ENCODE measurements at regions not wholly inside any gene's neighbourhood (a gene's known extent, or its start where the extent isn't known, plus 50 kb on each side); places are given as distances from the start of the nearest gene placed in this dataset.

- TF ChIP-seq IRF1 (CRISPR knock-in tag; IDR thresholded peaks at IDR 0.05) (no peak), NR2C2 (CRISPR knock-in tag; IDR thresholded peaks at IDR 0.05) (no peak), GABPB1 (CRISPR knock-in tag; IDR thresholded peaks at IDR 0.05) (no peak), SMAD4 (CRISPR knock-in tag; IDR thresholded peaks at IDR 0.05) (no peak), FOXJ3 (CRISPR knock-in tag; IDR thresholded peaks at IDR 0.05; ENCODE audit: borderline replicate concordance) (no peak), JUN (CRISPR knock-in tag; IDR thresholded peaks at IDR 0.05) (no peak)
- TF ChIP-seq, protein P1, sequence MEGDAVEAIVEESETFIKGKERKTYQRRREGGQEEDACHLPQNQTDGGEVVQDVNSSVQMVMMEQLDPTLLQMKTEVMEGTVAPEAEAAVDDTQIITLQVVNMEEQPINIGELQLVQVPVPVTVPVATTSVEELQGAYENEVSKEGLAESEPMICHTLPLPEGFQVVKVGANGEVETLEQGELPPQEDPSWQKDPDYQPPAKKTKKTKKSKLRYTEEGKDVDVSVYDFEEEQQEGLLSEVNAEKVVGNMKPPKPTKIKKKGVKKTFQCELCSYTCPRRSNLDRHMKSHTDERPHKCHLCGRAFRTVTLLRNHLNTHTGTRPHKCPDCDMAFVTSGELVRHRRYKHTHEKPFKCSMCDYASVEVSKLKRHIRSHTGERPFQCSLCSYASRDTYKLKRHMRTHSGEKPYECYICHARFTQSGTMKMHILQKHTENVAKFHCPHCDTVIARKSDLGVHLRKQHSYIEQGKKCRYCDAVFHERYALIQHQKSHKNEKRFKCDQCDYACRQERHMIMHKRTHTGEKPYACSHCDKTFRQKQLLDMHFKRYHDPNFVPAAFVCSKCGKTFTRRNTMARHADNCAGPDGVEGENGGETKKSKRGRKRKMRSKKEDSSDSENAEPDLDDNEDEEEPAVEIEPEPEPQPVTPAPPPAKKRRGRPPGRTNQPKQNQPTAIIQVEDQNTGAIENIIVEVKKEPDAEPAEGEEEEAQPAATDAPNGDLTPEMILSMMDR (IDR thresholded peaks at IDR 0.05): no peak
- TF ChIP-seq, protein P2, sequence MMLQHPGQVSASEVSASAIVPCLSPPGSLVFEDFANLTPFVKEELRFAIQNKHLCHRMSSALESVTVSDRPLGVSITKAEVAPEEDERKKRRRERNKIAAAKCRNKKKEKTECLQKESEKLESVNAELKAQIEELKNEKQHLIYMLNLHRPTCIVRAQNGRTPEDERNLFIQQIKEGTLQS (CRISPR knock-in tag; conservative IDR thresholded peaks at IDR 0.05): no peak
Observed at GRCh38 chr3:63046580-63046979, 171.4 kb upstream of the CADPS start (continued).

DNA sequence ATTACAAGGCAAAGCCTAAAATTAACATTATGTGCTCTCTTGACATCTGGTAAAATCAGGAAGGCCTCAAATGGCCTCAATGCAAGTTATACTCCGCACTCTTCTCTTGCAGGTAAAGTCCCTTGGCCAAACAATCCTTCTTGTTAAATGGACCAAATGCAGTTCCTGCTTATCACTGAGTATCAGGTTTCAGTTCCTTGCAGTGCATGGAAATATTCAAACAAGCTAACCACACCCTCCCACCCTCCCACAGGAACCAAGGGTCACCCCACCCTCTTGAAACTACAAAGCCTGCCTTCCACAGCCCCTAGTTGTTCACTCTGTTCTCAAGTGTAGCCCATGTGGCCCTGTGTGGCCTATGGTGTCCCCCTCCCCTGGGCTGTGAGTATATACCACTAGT is 171.9 kb upstream of the CADPS start:
- ChIA-PET POLR2A (no interaction called here), CTCF (interaction anchor here (0.5 to 1.4 kb wide), 3 partner anchors 27 to 173 kb away, joined by 3 to 5 read pairs (median 3); no protein-coding TSS in a partner anchor)
- Mint-ChIP-seq H3K4me3 (no peak overlapping the region), H3K27me3 (ENCODE audit: low read depth) (no peaks in the 10 kb centered on the region), H3K27ac (no peak overlapping the region; the same call in 1 of the 2 replicates), H3K36me3 (peaks cover 6% of the 10 kb centered on the region), H3K9me3 (peaks cover 10% of the 10 kb centered on the region), H3K4me1 (peaks cover 28% of the 10 kb centered on the region)
- no peak for DNase-seq (ENCODE audit: low spot score)
- TF ChIP-seq, protein P1 (IDR thresholded peaks at IDR 0.05): no peak
- no peak for TF ChIP-seq TCF7 (CRISPR knock-in tag; IDR thresholded peaks at IDR 0.05; ENCODE audit: low read depth)
- TF ChIP-seq ELF4 (CRISPR knock-in tag; IDR thresholded peaks at IDR 0.05; ENCODE audit: low read depth): no peak
- TF ChIP-seq, protein P3, sequence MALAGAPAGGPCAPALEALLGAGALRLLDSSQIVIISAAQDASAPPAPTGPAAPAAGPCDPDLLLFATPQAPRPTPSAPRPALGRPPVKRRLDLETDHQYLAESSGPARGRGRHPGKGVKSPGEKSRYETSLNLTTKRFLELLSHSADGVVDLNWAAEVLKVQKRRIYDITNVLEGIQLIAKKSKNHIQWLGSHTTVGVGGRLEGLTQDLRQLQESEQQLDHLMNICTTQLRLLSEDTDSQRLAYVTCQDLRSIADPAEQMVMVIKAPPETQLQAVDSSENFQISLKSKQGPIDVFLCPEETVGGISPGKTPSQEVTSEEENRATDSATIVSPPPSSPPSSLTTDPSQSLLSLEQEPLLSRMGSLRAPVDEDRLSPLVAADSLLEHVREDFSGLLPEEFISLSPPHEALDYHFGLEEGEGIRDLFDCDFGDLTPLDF (CRISPR knock-in tag; IDR thresholded peaks at IDR 0.05): no peak
- TF ChIP-seq, protein P4, sequence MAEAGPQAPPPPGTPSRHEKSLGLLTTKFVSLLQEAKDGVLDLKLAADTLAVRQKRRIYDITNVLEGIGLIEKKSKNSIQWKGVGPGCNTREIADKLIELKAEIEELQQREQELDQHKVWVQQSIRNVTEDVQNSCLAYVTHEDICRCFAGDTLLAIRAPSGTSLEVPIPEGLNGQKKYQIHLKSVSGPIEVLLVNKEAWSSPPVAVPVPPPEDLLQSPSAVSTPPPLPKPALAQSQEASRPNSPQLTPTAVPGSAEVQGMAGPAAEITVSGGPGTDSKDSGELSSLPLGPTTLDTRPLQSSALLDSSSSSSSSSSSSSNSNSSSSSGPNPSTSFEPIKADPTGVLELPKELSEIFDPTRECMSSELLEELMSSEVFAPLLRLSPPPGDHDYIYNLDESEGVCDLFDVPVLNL (CRISPR knock-in tag; IDR thresholded peaks at IDR 0.05; ENCODE audit: borderline replicate concordance, low read depth): no peak
- TF ChIP-seq ZNF416 (CRISPR knock-in tag; IDR thresholded peaks at IDR 0.05): no peak
- no peak for TF ChIP-seq CBFB (CRISPR knock-in tag; IDR thresholded peaks at IDR 0.05; ENCODE audit: low read depth)
- TF ChIP-seq FOXP4 (CRISPR knock-in tag; IDR thresholded peaks at IDR 0.05): no peak
- TF ChIP-seq ZNF396 (CRISPR knock-in tag; IDR thresholded peaks at IDR 0.05; ENCODE audit: borderline replicate concordance): no peak
- TF ChIP-seq SMAD3 (CRISPR knock-in tag; IDR thresholded peaks at IDR 0.05; ENCODE audit: borderline replicate concordance): no peak
- no peak for TF ChIP-seq MYBL2 (CRISPR knock-in tag; IDR thresholded peaks at IDR 0.05)
- TF ChIP-seq, protein P5, sequence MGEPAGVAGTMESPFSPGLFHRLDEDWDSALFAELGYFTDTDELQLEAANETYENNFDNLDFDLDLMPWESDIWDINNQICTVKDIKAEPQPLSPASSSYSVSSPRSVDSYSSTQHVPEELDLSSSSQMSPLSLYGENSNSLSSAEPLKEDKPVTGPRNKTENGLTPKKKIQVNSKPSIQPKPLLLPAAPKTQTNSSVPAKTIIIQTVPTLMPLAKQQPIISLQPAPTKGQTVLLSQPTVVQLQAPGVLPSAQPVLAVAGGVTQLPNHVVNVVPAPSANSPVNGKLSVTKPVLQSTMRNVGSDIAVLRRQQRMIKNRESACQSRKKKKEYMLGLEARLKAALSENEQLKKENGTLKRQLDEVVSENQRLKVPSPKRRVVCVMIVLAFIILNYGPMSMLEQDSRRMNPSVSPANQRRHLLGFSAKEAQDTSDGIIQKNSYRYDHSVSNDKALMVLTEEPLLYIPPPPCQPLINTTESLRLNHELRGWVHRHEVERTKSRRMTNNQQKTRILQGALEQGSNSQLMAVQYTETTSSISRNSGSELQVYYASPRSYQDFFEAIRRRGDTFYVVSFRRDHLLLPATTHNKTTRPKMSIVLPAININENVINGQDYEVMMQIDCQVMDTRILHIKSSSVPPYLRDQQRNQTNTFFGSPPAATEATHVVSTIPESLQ (CRISPR knock-in tag; IDR thresholded peaks at IDR 0.05): no peak
- no peak for TF ChIP-seq ESRRA (CRISPR knock-in tag; IDR thresholded peaks at IDR 0.05; ENCODE audit: borderline replicate concordance)
- ATAC-seq: peak; percentile 46
